HG03571 (cell line): ENCODE measurements at regions not wholly inside any gene's neighbourhood (a gene's known extent, or its start where the extent isn't known, plus 50 kb on each side); places are given as distances from the start of the nearest gene placed in this dataset.

Experiments
- ATAC-seq: cut with Tn5 transposase; IDR thresholded peaks from one replicate; pipeline ENCODE4 v1.9.1; 2021; ENCODE audit not compliant: unreplicated experiment

GRCh38 chr5:56358703-56359681, 125.9 kb upstream of the ANKRD55 start:
- ATAC-seq: no peak

GRCh38 chr5:56358046-56358445, 124.9 kb upstream of the ANKRD55 start:
- ATAC-seq: no peak

- no peak for ATAC-seq
Measured at GRCh38 chr5:56357426-56357825, 124.3 kb upstream of the ANKRD55 start.

GRCh38 chr5:56356836-56357160, 123.7 kb upstream of the ANKRD55 start:
- ATAC-seq: no peak

- ATAC-seq: no peak
Measured at GRCh38 chr5:56356121-56356835, 123.1 kb upstream of the ANKRD55 start.

GRCh38 chr5:56354836-56355235, 121.7 kb upstream of the ANKRD55 start:
- ATAC-seq: no peak

DNA sequence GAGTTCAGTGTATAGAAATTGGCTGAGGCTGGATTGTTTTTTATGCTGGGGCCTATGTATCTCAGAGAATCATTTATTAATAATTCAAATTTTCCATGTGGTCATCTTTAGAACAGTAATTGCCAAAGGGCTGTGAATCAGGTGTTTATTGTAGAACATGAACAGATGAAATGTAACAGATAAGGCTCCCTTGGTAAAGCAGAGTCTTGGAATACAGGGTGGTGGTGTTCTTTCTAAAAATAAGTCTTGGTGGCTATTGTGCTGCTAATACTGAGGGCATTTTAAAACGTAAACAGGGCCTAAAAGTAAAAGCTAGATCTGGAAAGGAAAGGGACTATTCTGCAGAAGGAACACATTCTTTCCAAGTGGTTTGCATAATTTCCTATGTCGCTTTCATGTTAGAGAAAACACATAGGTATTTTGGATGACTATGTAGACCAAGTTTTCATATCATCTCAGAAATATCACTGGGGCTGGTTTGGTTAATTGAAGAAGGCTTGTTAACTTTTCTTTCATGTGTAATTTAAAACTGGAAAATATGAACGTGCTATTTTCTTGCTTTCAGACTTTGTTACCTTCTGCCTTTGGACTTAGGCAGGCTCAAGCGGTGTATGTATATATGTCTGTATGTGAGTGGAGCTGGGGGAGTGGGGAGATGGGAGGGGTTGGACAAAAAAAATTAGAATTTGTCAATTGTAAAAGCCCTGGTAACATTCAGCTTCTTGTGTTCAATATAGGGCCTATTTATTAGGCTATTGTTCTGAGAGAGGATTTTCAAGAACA, 119.9 kb upstream of the ANKRD55 start:
- ATAC-seq: no peak

DNA sequence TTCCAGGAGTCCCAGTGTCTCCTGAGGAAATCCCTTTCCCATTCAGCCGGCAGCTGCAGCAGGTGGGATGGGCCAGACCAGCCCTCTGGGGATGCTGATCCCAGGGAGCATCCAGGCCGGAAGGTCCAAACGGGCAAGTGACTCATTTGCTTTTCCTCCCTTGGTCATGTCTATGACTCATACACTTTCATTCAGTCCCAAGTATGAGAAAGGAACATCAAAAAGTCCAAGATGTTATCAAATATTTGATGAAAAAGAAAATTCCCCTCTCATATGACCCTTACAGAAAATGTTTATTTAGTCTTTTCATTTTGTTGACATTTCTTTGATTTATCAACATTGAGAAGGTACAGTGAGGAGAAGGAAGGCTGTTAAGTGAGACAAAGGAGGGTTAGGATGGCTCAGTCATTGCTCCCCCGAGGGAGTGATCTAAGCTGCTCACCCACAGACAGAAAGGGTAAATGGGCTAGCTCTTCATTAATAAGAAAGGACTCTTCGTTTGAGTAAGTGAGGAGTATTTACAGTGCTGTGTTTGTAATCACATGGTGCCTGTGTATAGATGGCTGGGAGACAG, 117.6 kb upstream of the ANKRD55 start:
- ATAC-seq: no peak

DNA sequence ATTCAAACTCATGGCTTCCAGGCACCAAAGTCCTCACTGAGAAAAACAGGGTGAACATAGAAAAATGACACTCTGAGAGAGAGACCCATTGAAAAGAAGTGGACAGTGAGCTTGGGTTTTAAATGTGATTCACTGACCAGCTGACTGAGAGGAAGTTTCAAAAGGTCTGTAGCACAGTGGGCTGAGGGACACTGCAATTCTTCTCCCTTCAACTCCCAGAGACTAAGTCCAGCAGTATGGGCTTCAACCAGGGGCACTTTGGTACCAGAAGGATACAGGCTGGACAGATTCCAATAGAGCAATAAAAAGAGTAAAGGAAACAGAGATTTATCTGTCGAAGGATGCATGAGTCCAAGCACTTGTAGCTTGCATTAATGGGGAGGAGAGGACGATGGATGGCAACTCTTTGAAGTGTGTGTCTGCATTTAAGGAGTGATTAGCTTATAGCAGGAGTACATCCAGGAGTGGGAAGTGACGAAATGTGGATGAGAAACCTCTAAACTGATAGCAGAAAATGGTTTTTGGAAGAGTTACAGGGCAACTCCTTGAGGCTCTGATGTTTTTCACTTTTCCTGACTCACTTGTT, 117.0 kb upstream of the ANKRD55 start:
- no peak for ATAC-seq

DNA sequence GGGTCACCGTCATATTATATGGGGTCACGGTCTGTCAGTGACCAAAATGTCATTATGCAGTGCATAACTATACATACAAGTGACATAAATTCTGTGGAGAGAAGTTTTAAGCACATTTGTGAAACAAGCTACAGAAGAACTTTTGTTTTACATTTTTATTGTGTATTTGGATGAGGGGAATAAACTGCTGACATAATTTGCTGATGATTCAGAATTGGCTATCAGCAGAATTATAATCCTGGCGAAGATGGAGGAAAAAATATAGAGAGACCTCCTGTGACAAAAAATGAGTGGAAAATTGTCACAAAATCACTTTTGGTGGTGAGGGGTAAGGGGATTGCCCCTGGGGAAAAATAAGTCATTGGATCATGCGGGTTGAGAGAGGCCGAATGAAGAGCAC, 116.3 kb upstream of the ANKRD55 start:
- ATAC-seq: no peak

- ATAC-seq: no peak
Measured at GRCh38 chr5:56346741-56347535, 113.8 kb upstream of the ANKRD55 start.

DNA sequence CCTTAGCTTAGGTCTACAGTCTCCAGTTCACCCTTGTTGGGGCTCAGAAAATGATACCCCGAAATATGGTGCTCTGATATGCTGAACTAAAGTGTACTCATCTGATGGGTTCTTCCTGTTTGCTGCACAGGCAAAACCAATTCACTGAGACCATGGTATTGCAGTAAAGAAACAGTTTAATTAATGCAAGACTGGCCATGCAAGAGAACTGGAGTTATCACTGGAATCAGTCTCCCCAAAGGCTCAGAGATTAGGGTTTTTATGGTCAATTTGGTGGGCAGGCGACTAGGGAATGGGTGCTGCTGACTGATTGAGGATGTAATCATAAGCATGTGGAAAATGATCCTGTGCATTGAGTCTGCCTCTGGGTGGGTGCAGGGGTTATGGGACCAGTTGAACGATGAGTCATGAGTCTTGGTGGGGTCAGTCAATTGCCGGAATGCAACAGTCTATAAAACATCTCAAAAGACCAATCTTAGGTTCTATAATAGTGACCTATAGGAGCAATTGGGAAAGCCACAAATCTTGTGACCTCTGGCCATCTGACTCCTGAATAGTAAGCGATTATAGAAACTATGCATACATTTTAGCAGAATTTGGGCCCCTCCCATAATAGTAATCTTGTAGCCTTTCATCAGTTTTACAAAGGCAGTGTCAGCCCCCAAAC, 113.0 kb upstream of the ANKRD55 start:
- no peak for ATAC-seq

GRCh38 chr5:56345352-56345751, 112.2 kb upstream of the ANKRD55 start:
- no peak for ATAC-seq

GRCh38 chr5:56344594-56344993, 111.5 kb upstream of the ANKRD55 start:
- no peak for ATAC-seq

DNA sequence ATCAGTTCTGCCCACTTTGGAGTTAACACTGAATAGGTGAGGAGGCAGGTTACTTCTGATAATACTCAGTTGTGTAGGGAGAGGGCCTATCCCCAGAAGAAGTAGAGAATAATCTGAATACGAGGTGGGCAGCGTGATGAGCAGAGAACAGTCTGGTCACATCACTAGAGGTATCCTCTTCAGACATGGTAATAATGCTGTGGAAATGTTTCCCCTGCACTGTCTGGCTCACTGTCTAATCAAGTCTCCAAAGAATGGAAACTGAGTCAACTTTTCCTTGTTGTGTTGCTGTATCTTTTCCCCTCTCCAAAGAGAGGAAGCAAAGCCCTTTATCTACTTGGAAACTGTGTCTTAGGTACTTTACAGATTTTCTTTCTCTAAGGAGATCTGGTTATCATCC, 110.9 kb upstream of the ANKRD55 start:
- ATAC-seq: no peak

- no peak for ATAC-seq
Measured at GRCh38 chr5:56342616-56343015, 109.5 kb upstream of the ANKRD55 start.

DNA sequence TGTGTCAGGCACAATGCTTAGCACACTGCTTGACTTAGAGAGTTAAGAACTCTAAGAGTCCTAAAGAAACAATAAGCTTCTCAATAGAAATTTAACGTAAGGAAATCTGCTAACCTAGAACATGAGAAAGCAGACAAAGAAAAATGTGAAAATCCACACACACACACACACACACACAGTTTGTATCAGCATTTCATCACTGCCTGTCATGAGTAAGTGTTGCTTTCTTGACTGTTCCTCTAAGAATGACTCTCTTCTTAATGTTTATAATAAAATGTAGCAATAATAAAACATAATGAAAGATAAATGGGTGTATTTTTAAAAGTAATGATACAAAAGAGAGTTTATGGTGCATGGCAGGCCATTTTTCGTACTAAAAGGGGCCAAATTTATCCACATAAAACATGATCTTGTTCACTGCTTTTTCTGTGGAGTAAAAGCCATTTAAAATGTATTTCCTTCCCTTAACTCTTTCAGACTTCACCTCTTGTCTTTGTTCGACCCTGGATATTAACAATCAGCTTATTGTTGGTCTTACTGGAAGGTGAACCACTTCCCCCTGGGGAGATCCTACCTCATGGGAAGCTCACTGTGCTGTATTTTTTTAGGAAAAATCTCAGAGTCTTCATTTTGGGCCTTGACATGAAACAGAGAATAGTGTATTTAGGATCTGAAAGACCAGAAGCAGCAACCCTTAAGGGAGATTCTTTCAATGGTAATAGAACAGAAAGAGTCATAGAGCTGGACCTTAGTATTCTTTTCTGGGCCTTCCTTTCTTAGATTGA, 107.3 kb upstream of the ANKRD55 start:
- ATAC-seq: no peak

GRCh38 chr5:56339732-56340131, 106.6 kb upstream of the ANKRD55 start:
- ATAC-seq: no peak
